ENCODE measurements at regions not wholly inside any gene's neighbourhood (a gene's known extent, or its start where the extent isn't known, plus 50 kb on each side); places are given as distances from the start of the nearest gene placed in this dataset.

DNA sequence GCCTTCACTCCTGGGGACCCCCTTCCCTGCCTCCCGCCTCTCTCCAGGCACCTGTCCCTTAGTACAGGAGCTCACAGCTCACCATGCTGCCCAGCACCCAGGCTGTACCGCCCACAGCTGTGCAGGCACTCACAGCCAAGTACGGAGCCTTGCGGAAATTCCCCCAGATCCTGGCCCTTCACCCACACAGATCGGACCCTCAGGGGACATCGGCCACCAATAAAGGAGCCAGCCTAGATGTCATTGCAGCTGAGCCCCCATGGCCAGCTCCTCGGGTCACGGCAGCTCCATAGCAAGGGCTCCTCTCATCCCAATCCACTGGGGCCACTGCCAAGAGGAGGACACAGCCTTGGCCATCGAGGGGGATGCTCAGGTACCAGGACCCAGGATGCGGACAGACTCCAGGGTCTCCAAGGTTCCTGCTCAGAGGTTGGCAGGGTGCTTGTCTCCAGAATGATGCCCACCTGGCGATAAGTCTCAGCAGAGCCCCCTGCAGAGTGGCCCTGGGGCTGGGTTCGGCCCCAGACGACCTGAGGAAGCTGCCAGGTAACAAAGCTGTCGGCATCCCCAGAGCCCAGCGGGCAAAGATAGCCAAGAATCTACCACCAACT, 82.3 kb downstream of the YTHDF1 start:
- Histone ChIP-seq H2AFZ (ENCODE audit: low read depth, low read length) (no peak overlapping the region), H4K20me1 (replicated peaks; ENCODE audit: control insufficient read depth, insufficient read depth, low read length) (no peaks in the 10 kb centered on the region; the same call in 1 of the 2 replicates), H3K27me3 (ENCODE audit: control insufficient read depth in 2 of 2, insufficient read depth in 2 of 2, low read length in 2 of 2) (peaks cover 35 to 48% of the 10 kb centered on the region in 2 experiments), H3K79me2 (ENCODE audit: control insufficient read depth, insufficient read depth, low read length) (no peaks in the 10 kb centered on the region), H3K9me3 (replicated peaks; ENCODE audit: control insufficient read depth, insufficient read depth, low read depth, low read length) (no peaks in the 10 kb centered on the region), H3K4me2 (ENCODE audit: insufficient read depth, low read length) (no peak overlapping the region), H3K27ac (ENCODE audit: extremely low read depth, low read depth, low read length) (no peak overlapping the region), H3K4me3 (no peak overlapping the region), H3K36me3 (ENCODE audit: control insufficient read depth, insufficient read depth, low read length) (no peaks in the 10 kb centered on the region), H3K4me1 (replicated peaks in 1 of 2; ENCODE audit: control insufficient read depth in 2 of 2, insufficient read depth in 2 of 2, low read length in 2 of 2) (peaks cover 0 to 10% of the 10 kb centered on the region in 2 experiments; a peak in 1 of 5 replicates), H3K9me1 (ENCODE audit: control insufficient read depth, insufficient read depth, low read length) (no peaks in the 10 kb centered on the region), H3K9ac (ENCODE audit: insufficient read depth in 1 of 2, low read depth in 2 of 2, low read length in 2 of 2) (no peak overlapping the region)
- CTCF ChIA-PET (ENCODE audit: low intra/inter-chr PET ratio): no interaction called here
- ATAC-seq (no peak), FAIRE-seq (no peak), DNase-seq (ENCODE audit: extremely low read depth in 1 of 4, low spot score in 3 of 4) (no peak)
- no peak for TF ChIP-seq ZNF263 (CRISPR knock-in tag; IDR thresholded peaks at IDR 0.05; ENCODE audit: borderline replicate concordance)
- TF ChIP-seq SMAD4 (CRISPR knock-in tag; conservative IDR thresholded peaks at IDR 0.05): no peak
- no peak for TF ChIP-seq ZNF217 (CRISPR knock-in tag; IDR thresholded peaks at IDR 0.05)
- TF ChIP-seq XRCC4 (IDR thresholded peaks at IDR 0.05; ENCODE audit: extremely low read depth, insufficient read depth, insufficient read length): no peak
- no peak for TF ChIP-seq FIP1L1 (IDR thresholded peaks at IDR 0.05; ENCODE audit: low read depth, low read length, poor library complexity, severe bottlenecking)
- TF ChIP-seq ZNF699 (CRISPR knock-in tag; IDR thresholded peaks at IDR 0.05; ENCODE audit: insufficient replicate concordance): no peak
- TF ChIP-seq MAFK (IDR thresholded peaks at IDR 0.05; ENCODE audit: low read length): no peak
- TF ChIP-seq RAD21 (CRISPR knock-in tag; conservative IDR thresholded peaks at IDR 0.05 in 1 of 2, IDR thresholded peaks at IDR 0.05 in 1 of 2): no peak
- TF ChIP-seq DMBX1 (CRISPR knock-in tag; IDR thresholded peaks at IDR 0.05; ENCODE audit: borderline replicate concordance): no peak
- TF ChIP-seq DACH1 (IDR thresholded peaks at IDR 0.05; ENCODE audit: partially characterized antibody): no peak
- no peak for TF ChIP-seq ZNF764 (CRISPR knock-in tag; IDR thresholded peaks at IDR 0.05; ENCODE audit: low read depth)
- TF ChIP-seq, protein P1, sequence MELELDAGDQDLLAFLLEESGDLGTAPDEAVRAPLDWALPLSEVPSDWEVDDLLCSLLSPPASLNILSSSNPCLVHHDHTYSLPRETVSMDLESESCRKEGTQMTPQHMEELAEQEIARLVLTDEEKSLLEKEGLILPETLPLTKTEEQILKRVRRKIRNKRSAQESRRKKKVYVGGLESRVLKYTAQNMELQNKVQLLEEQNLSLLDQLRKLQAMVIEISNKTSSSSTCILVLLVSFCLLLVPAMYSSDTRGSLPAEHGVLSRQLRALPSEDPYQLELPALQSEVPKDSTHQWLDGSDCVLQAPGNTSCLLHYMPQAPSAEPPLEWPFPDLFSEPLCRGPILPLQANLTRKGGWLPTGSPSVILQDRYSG (tag; conservative IDR thresholded peaks at IDR 0.05; ENCODE audit: low read depth): no peak
- no peak for TF ChIP-seq ARID1B (IDR thresholded peaks at IDR 0.05)
- no peak for TF ChIP-seq IFI16 (CRISPR knock-in tag; IDR thresholded peaks at IDR 0.05)
- WGBS (ENCODE audit: insufficient coverage, low coverage, missing lambda C conversion rate): 19% methylated on average over 15 of the region's 15 CpGs
- intact Hi-C loops (cut with micrococcal nuclease) (no loop called here), in situ Hi-C loops (cut with MboI) (no loop called here)
- no TSS peak for BruUV-seq (replicated peaks)
- POLR2A ChIA-PET: interaction anchor here (0.6 to 1.0 kb wide), 3 partner anchors 17 to 456 kb away, joined by 3 to 6 read pairs (median 3); partner anchors contain the start of gene YTHDF1

All from K562 (cell line).